Esophagus (tissue), 2 donors: ENCODE measurements at regions not wholly inside any gene's neighbourhood (a gene's known extent, or its start where the extent isn't known, plus 50 kb on each side); places are given as distances from the start of the nearest gene placed in this dataset.

Source experiments
- H3K27ac ChIP-seq, 2 donors: one replicate each; pipeline ENCODE4 v1.5.1; 2013; ENCODE audit warnings: low read depth in 2 of 2, mild to moderate bottlenecking in 2 of 2, inconsistent platforms in 1 of 2, low read length in 1 of 2, moderate library complexity in 1 of 2
- H3K27me3 ChIP-seq, 2 donors: one replicate each; pipeline ENCODE4 v1.6.1; 2013; ENCODE audit warnings: low read length in 2 of 2, control low read depth in 1 of 2, mild to moderate bottlenecking in 1 of 2; ENCODE audit not compliant: insufficient read depth in 2 of 2, control insufficient read depth in 1 of 2
- H3K36me3 ChIP-seq, 2 donors: one replicate each; pipeline ENCODE4 v1.6.1; 2013; ENCODE audit warnings: low read length in 1 of 2; ENCODE audit not compliant: control insufficient read depth in 2 of 2, insufficient read depth in 2 of 2
- H3K4me1 ChIP-seq, 2 donors: one replicate each; pipeline ENCODE4 v1.6.1; 2013; ENCODE audit warnings: low read length in 1 of 2; ENCODE audit not compliant: control insufficient read depth in 2 of 2, insufficient read depth in 2 of 2
- H3K4me3 ChIP-seq, 2 donors: one replicate each; pipeline ENCODE4 v1.5.1; 2013; ENCODE audit warnings: low read length in 2 of 2, mild to moderate bottlenecking in 2 of 2, low read depth in 1 of 2, moderate library complexity in 1 of 2
- H3K9me3 ChIP-seq, 2 donors: one replicate each; pipeline ENCODE4 v1.6.1; 2013; ENCODE audit warnings: mild to moderate bottlenecking in 2 of 2, low read depth in 1 of 2, low read length in 1 of 2, moderate library complexity in 1 of 2; ENCODE audit not compliant: control insufficient read depth in 2 of 2, insufficient read depth in 1 of 2
- WGBS, 2 donors: extraction: QIAGEN DNeasy Blood & Tissue Kit; methylation state at CpG; one replicate each; pipeline ENCODE4 v1.1.7; 2013; 5-methylcytosine and 5-hydroxymethylcytosine counted together
- donor health status: healthy with polysubstance abuse.
- donor health status: Bipolar disorder and iron deficiency.

GRCh38 chr6:112649853-112650252, 302.7 kb downstream of the RFPL4B start:
- H3K36me3 ChIP-seq, result no peaks in the 10 kb centered on the region
- peaks cover 0 to 2% of the 10 kb centered on the region in 2 donors for H3K27me3 ChIP-seq
- no peaks in the 10 kb centered on the region for H3K4me1 ChIP-seq
- WGBS, 2 donors, result 67% methylated on average over 2 of the region's 2 CpGs
- no peaks in the 10 kb centered on the region for H3K9me3 ChIP-seq
- no peak overlapping the region for H3K27ac ChIP-seq
- no peak overlapping the region for H3K4me3 ChIP-seq

- H3K36me3 ChIP-seq, result no peaks in the 10 kb centered on the region
- H3K27me3 ChIP-seq, result no peaks in the 10 kb centered on the region
- no peak overlapping the region for H3K27ac ChIP-seq
- H3K4me3 ChIP-seq, result no peak overlapping the region
- no peaks in the 10 kb centered on the region for H3K4me1 ChIP-seq
- 60 to 65% methylated on average over 4 of the region's 4 CpGs for WGBS, 2 donors
- H3K9me3 ChIP-seq, result no peaks in the 10 kb centered on the region
Observed at GRCh38 chr6:112651239-112651638, 304.1 kb downstream of the RFPL4B start.

- no peaks in the 10 kb centered on the region for H3K27me3 ChIP-seq
- H3K9me3 ChIP-seq, result no peaks in the 10 kb centered on the region
- no peak overlapping the region for H3K4me3 ChIP-seq
- no peaks in the 10 kb centered on the region for H3K36me3 ChIP-seq
- H3K27ac ChIP-seq, result no peak overlapping the region
- H3K4me1 ChIP-seq, result no peaks in the 10 kb centered on the region
Observed at GRCh38 chr6:112659912-112660311, 312.8 kb downstream of the RFPL4B start.

- no peak overlapping the region for H3K27ac ChIP-seq
- H3K27me3 ChIP-seq, result no peaks in the 10 kb centered on the region
- 85% methylated on average over 2 of the region's 2 CpGs for WGBS, 2 donors
- no peaks in the 10 kb centered on the region for H3K9me3 ChIP-seq
- no peak overlapping the region for H3K4me3 ChIP-seq
- H3K4me1 ChIP-seq, result no peaks in the 10 kb centered on the region
- H3K36me3 ChIP-seq, result no peaks in the 10 kb centered on the region
Observed at GRCh38 chr6:112660626-112661025, 313.5 kb downstream of the RFPL4B start.

GRCh38 chr6:112663698-112664097, 316.6 kb downstream of the RFPL4B start:
- Histone ChIP-seq H3K9me3 (no peaks in the 10 kb centered on the region), H3K36me3 (no peaks in the 10 kb centered on the region), H3K4me3 (no peak overlapping the region), H3K27me3 (no peaks in the 10 kb centered on the region), H3K4me1 (no peaks in the 10 kb centered on the region), H3K27ac (no peak overlapping the region)
- WGBS, 2 donors, result 65 to 72% methylated on average over 4 of the region's 4 CpGs

GRCh38 chr6:112665114-112665513, 318.0 kb downstream of the RFPL4B start:
- no peaks in the 10 kb centered on the region for H3K9me3 ChIP-seq
- WGBS, 2 donors, result 73% methylated on average over 2 of the region's 2 CpGs
- no peak overlapping the region for H3K27ac ChIP-seq
- H3K4me1 ChIP-seq, result no peaks in the 10 kb centered on the region
- H3K36me3 ChIP-seq, result no peaks in the 10 kb centered on the region
- no peak overlapping the region for H3K4me3 ChIP-seq
- no peaks in the 10 kb centered on the region for H3K27me3 ChIP-seq

GRCh38 chr6:112665815-112666214, 318.7 kb downstream of the RFPL4B start:
- H3K9me3 ChIP-seq, result no peaks in the 10 kb centered on the region
- 88% methylated on average over 1 of the region's 1 CpG for WGBS, 2 donors
- H3K4me3 ChIP-seq, result no peak overlapping the region
- no peaks in the 10 kb centered on the region for H3K27me3 ChIP-seq
- no peaks in the 10 kb centered on the region for H3K36me3 ChIP-seq
- no peaks in the 10 kb centered on the region for H3K4me1 ChIP-seq
- no peak overlapping the region for H3K27ac ChIP-seq

GRCh38 chr6:112667427-112667826, 320.3 kb downstream of the RFPL4B start:
- no peaks in the 10 kb centered on the region for H3K27me3 ChIP-seq
- H3K4me3 ChIP-seq, result no peak overlapping the region
- no peaks in the 10 kb centered on the region for H3K9me3 ChIP-seq
- no peak overlapping the region for H3K27ac ChIP-seq
- H3K4me1 ChIP-seq, result no peaks in the 10 kb centered on the region
- H3K36me3 ChIP-seq, result no peaks in the 10 kb centered on the region

- no peak overlapping the region for H3K27ac ChIP-seq
- H3K4me3 ChIP-seq, result no peak overlapping the region
- no peaks in the 10 kb centered on the region for H3K4me1 ChIP-seq
- H3K9me3 ChIP-seq, result no peaks in the 10 kb centered on the region
- H3K27me3 ChIP-seq, result no peaks in the 10 kb centered on the region
- no peaks in the 10 kb centered on the region for H3K36me3 ChIP-seq
Observed at GRCh38 chr6:112680091-112680490, 333.0 kb downstream of the RFPL4B start.

- H3K4me3 ChIP-seq, result no peak overlapping the region
Observed at GRCh38 chr6:112682071-112682470, 334.9 kb downstream of the RFPL4B start.

More at GRCh38 chr6:112682071-112682470, 334.9 kb downstream of the RFPL4B start:
- Histone ChIP-seq H3K4me1 (no peaks in the 10 kb centered on the region), H3K27ac (no peak overlapping the region), H3K27me3 (no peaks in the 10 kb centered on the region), H3K36me3 (no peaks in the 10 kb centered on the region), H3K9me3 (no peaks in the 10 kb centered on the region)
- WGBS, 2 donors, result 67% methylated on average over 5 of the region's 5 CpGs
